ENCODE measurements at regions not wholly inside any gene's neighbourhood (a gene's known extent, or its start where the extent isn't known, plus 50 kb on each side); places are given as distances from the start of the nearest gene placed in this dataset.

- H3K27me3 ChIP-seq (ENCODE audit: control insufficient read depth in 3 of 3, insufficient read depth in 3 of 3, low read length in 2 of 3): no peaks in the 10 kb centered on the region
- TF ChIP-seq CTCF (IDR thresholded peaks at IDR 0.05; ENCODE audit: control extremely low read depth, extremely low read depth): no peak
- 48 to 82% methylated on average over 1 of the region's 1 CpG for WGBS, 2 donors
- ATAC-seq (ENCODE audit: insufficient read depth, low FRiP score) (no peak), DNase-seq (no peak)
- no peaks in the 10 kb centered on the region for H3K36me3 ChIP-seq (ENCODE audit: control insufficient read depth in 4 of 4, insufficient read depth in 4 of 4, low read length in 4 of 4)
- H3K4me1 ChIP-seq (ENCODE audit: control insufficient read depth in 5 of 5, insufficient read depth in 5 of 5, low read length in 5 of 5): no peaks in the 10 kb centered on the region
- no peak overlapping the region for H3K27ac ChIP-seq (ENCODE audit: low read depth in 1 of 2, low read length in 1 of 2)
- no peaks in the 10 kb centered on the region for H3K9me3 ChIP-seq (ENCODE audit: control insufficient read depth in 4 of 4, insufficient read depth in 3 of 4, low read length in 3 of 4)
- H3K9ac ChIP-seq (ENCODE audit: insufficient read depth in 1 of 2, low read length in 2 of 2): no peak overlapping the region
- H3K4me3 ChIP-seq: no peak overlapping the region
These were observed 805.5 kb downstream of the IGSF11 start for GRCh38 chr3:118229196-118229595.

GRCh38 chr3:118231578-118231977, 803.1 kb downstream of the IGSF11 start:
- no peak for DNase-seq
- H3K9me3 ChIP-seq (ENCODE audit: control insufficient read depth in 4 of 4, insufficient read depth in 3 of 4, low read length in 3 of 4): no peaks in the 10 kb centered on the region
- TF ChIP-seq CTCF (IDR thresholded peaks at IDR 0.05; ENCODE audit: control extremely low read depth, extremely low read depth): no peak
- 79 to 81% methylated on average over 2 of the region's 2 CpGs for WGBS, 2 donors
- H3K36me3 ChIP-seq (ENCODE audit: control insufficient read depth in 4 of 4, insufficient read depth in 4 of 4, low read length in 4 of 4): no peaks in the 10 kb centered on the region
- no peak overlapping the region for H3K4me3 ChIP-seq
- H3K27ac ChIP-seq (ENCODE audit: low read depth in 1 of 2, low read length in 1 of 2): no peak overlapping the region
- H3K4me1 ChIP-seq (ENCODE audit: control insufficient read depth in 5 of 5, insufficient read depth in 5 of 5, low read length in 5 of 5): no peaks in the 10 kb centered on the region
- ATAC-seq (ENCODE audit: insufficient read depth, low FRiP score): no peak
- no peaks in the 10 kb centered on the region for H3K27me3 ChIP-seq (ENCODE audit: control insufficient read depth in 3 of 3, insufficient read depth in 3 of 3, low read length in 2 of 3)
- no peak overlapping the region for H3K9ac ChIP-seq (ENCODE audit: insufficient read depth in 1 of 2, low read length in 2 of 2)

GRCh38 chr3:118239253-118239652, 795.4 kb downstream of the IGSF11 start:
- H3K9me3 ChIP-seq (ENCODE audit: control insufficient read depth in 4 of 4, insufficient read depth in 3 of 4, low read length in 3 of 4): no peaks in the 10 kb centered on the region
- H3K4me3 ChIP-seq: no peak overlapping the region
- H3K27ac ChIP-seq (ENCODE audit: low read depth in 1 of 2, low read length in 1 of 2): no peak overlapping the region
- 89 to 94% methylated on average over 5 of the region's 5 CpGs for WGBS, 2 donors
- no peak for DNase-seq
- H3K36me3 ChIP-seq (ENCODE audit: control insufficient read depth in 4 of 4, insufficient read depth in 4 of 4, low read length in 4 of 4): no peaks in the 10 kb centered on the region
- TF ChIP-seq CTCF (IDR thresholded peaks at IDR 0.05; ENCODE audit: control extremely low read depth, extremely low read depth): no peak
- no peak overlapping the region for H3K9ac ChIP-seq (ENCODE audit: insufficient read depth in 1 of 2, low read length in 2 of 2)
- H3K4me1 ChIP-seq (ENCODE audit: control insufficient read depth in 5 of 5, insufficient read depth in 5 of 5, low read length in 5 of 5): no peaks in the 10 kb centered on the region
- ATAC-seq (ENCODE audit: insufficient read depth, low FRiP score): no peak
- H3K27me3 ChIP-seq (ENCODE audit: control insufficient read depth in 3 of 3, insufficient read depth in 3 of 3, low read length in 2 of 3): no peaks in the 10 kb centered on the region

- ATAC-seq (ENCODE audit: insufficient read depth, low FRiP score) (no peak), DNase-seq (no peak)
- H3K36me3 ChIP-seq (ENCODE audit: control insufficient read depth in 4 of 4, insufficient read depth in 4 of 4, low read length in 4 of 4): no peaks in the 10 kb centered on the region
- no peaks in the 10 kb centered on the region for H3K27me3 ChIP-seq (ENCODE audit: control insufficient read depth in 3 of 3, insufficient read depth in 3 of 3, low read length in 2 of 3)
- no peaks in the 10 kb centered on the region for H3K9me3 ChIP-seq (ENCODE audit: control insufficient read depth in 4 of 4, insufficient read depth in 3 of 4, low read length in 3 of 4)
- H3K4me3 ChIP-seq: no peak overlapping the region
- no peak for TF ChIP-seq CTCF (IDR thresholded peaks at IDR 0.05; ENCODE audit: control extremely low read depth, extremely low read depth)
- no peak overlapping the region for H3K27ac ChIP-seq (ENCODE audit: low read depth in 1 of 2, low read length in 1 of 2)
- no peaks in the 10 kb centered on the region for H3K4me1 ChIP-seq (ENCODE audit: control insufficient read depth in 5 of 5, insufficient read depth in 5 of 5, low read length in 5 of 5)
- no peak overlapping the region for H3K9ac ChIP-seq (ENCODE audit: insufficient read depth in 1 of 2, low read length in 2 of 2)
- 62 to 66% methylated on average over 3 of the region's 3 CpGs for WGBS, 2 donors
These were observed 789.9 kb downstream of the IGSF11 start for GRCh38 chr3:118244761-118245160.
